Endothelial cell (in vitro differentiated cells): ENCODE measurements at regions not wholly inside any gene's neighbourhood (a gene's known extent, or its start where the extent isn't known, plus 50 kb on each side); places are given as distances from the start of the nearest gene placed in this dataset.

ENCODE experiments used
- DNase-seq: peaks from one replicate; pipeline ENCODE4 v3.0.0; 2021; ENCODE audit warnings: low spot score
- H3K27ac Mint-ChIP-seq: one replicate; pipeline ENCODE4 v1.8.0; 2021; ENCODE audit warnings: mixed read lengths, inconsistent platforms; ENCODE audit not compliant: unreplicated experiment
- H3K27me3 Mint-ChIP-seq: one replicate; pipeline ENCODE4 v1.8.0; 2021; ENCODE audit warnings: mild to moderate bottlenecking, moderate library complexity, mixed read lengths, inconsistent platforms; ENCODE audit not compliant: unreplicated experiment
- H3K36me3 Mint-ChIP-seq: one replicate; pipeline ENCODE4 v1.8.0; 2021; ENCODE audit warnings: mild to moderate bottlenecking, low read depth, mixed read lengths, inconsistent platforms; ENCODE audit not compliant: unreplicated experiment
- H3K4me1 Mint-ChIP-seq: one replicate; pipeline ENCODE4 v1.8.0; 2021; ENCODE audit warnings: mild to moderate bottlenecking, mixed read lengths, inconsistent platforms; ENCODE audit not compliant: unreplicated experiment
- H3K4me3 Mint-ChIP-seq: one replicate; pipeline ENCODE4 v1.8.0; 2021; ENCODE audit warnings: mild to moderate bottlenecking, mixed read lengths, inconsistent platforms; ENCODE audit not compliant: unreplicated experiment
- H3K9me3 Mint-ChIP-seq: one replicate; pipeline ENCODE4 v1.8.0; 2021; ENCODE audit warnings: mixed read lengths, inconsistent platforms; ENCODE audit not compliant: unreplicated experiment
- TF ChIP-seq, protein P1 (sequence below): fragments of 200-600 bp; sonication (generic); IDR thresholded peaks from one replicate; pipeline ENCODE4 v1.5.0; 2021; ENCODE audit warnings: antibody characterized with exemption; ENCODE audit not compliant: unreplicated experiment

GRCh38 chr6:68082086-68082485 is 553.0 kb upstream of the ADGRB3 start:
- no peak overlapping the region for H3K4me3 Mint-ChIP-seq
- no peak for DNase-seq
- H3K36me3 Mint-ChIP-seq, result no peaks in the 10 kb centered on the region
- TF ChIP-seq, protein P1, sequence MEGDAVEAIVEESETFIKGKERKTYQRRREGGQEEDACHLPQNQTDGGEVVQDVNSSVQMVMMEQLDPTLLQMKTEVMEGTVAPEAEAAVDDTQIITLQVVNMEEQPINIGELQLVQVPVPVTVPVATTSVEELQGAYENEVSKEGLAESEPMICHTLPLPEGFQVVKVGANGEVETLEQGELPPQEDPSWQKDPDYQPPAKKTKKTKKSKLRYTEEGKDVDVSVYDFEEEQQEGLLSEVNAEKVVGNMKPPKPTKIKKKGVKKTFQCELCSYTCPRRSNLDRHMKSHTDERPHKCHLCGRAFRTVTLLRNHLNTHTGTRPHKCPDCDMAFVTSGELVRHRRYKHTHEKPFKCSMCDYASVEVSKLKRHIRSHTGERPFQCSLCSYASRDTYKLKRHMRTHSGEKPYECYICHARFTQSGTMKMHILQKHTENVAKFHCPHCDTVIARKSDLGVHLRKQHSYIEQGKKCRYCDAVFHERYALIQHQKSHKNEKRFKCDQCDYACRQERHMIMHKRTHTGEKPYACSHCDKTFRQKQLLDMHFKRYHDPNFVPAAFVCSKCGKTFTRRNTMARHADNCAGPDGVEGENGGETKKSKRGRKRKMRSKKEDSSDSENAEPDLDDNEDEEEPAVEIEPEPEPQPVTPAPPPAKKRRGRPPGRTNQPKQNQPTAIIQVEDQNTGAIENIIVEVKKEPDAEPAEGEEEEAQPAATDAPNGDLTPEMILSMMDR, result no peak
- H3K27me3 Mint-ChIP-seq, result peaks cover 1% of the 10 kb centered on the region
- no peak overlapping the region for H3K27ac Mint-ChIP-seq
- H3K4me1 Mint-ChIP-seq, result no peaks in the 10 kb centered on the region
- no peaks in the 10 kb centered on the region for H3K9me3 Mint-ChIP-seq

DNA sequence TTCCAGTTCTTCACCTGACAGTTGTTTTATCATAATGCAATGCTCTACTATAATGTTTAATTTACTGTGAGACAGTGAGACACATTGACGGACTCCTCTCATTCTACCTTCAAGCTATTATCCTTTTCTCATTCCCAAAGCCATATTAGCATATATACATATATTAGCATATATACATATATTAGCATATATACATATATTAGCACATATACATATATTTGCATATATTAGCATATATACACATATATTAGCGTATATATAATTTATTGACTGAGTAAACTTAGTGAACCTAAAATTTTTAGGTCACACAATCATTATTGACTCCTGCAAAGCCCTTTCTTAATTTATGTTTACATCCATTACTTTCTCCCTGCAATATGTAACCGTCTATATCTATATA is 555.0 kb upstream of the ADGRB3 start:
- Mint-ChIP-seq H3K9me3 (no peaks in the 10 kb centered on the region), H3K27ac (no peak overlapping the region), H3K36me3 (no peaks in the 10 kb centered on the region), H3K27me3 (peaks cover 1% of the 10 kb centered on the region), H3K4me3 (no peak overlapping the region), H3K4me1 (no peaks in the 10 kb centered on the region)
- DNase-seq, result no peak
- TF ChIP-seq, protein P1, result no peak

DNA sequence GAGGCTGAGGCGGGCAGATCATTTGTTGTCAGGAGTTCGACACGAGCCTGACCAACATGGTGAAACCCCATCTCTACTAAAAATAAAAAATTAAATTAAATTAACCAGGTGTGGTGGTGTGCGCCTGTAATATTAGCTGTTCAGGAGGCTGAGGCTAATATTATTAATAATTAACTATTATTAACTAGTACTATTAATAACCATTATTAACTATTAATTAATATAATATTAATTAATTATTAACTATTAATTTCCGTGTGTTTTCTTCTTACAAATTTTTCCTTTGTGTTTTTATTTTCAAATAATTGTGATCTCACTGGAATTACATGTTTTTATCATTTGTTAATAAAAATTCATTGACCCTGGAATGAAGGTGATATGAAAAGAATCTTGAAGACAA is 557.4 kb upstream of the ADGRB3 start:
- no peaks in the 10 kb centered on the region for H3K36me3 Mint-ChIP-seq

DNA sequence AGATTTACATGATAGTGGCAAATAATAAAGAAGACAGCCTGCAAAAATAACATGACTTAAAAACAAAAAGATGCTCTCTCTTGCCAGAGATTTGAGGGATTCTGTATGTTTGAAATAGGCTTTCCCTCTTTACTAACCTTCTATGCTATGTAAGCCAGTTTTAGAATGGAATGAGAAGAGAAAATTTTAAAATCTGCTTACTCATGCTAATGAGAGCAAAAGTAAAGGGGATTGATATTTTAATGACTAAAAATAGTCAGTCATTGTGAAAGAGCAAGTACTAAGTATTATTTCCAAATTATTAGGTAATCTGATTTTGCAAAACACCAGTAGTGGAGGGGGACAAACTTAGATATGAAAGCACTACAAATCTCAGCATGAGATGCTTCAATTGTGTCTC is 563.3 kb upstream of the ADGRB3 start:
- TF ChIP-seq, protein P1, result no peak
- H3K4me1 Mint-ChIP-seq, result no peaks in the 10 kb centered on the region
- H3K36me3 Mint-ChIP-seq, result no peaks in the 10 kb centered on the region
- no peak overlapping the region for H3K4me3 Mint-ChIP-seq
- no peaks in the 10 kb centered on the region for H3K9me3 Mint-ChIP-seq
- H3K27me3 Mint-ChIP-seq, result peaks cover 1% of the 10 kb centered on the region
- H3K27ac Mint-ChIP-seq, result no peak overlapping the region
- DNase-seq, result no peak

More for the DNA sequence above, 557.4 kb upstream of the ADGRB3 start:
- TF ChIP-seq, protein P1, result no peak
- H3K27ac Mint-ChIP-seq, result no peak overlapping the region
- no peak for DNase-seq
- H3K27me3 Mint-ChIP-seq, result peaks cover 1% of the 10 kb centered on the region
- no peaks in the 10 kb centered on the region for H3K9me3 Mint-ChIP-seq
- no peaks in the 10 kb centered on the region for H3K4me1 Mint-ChIP-seq
- H3K4me3 Mint-ChIP-seq, result no peak overlapping the region

GRCh38 chr6:68069921-68070710 is 565.0 kb upstream of the ADGRB3 start:
- no peak overlapping the region for H3K4me3 Mint-ChIP-seq
- no peak for DNase-seq
- H3K9me3 Mint-ChIP-seq, result no peaks in the 10 kb centered on the region
- H3K4me1 Mint-ChIP-seq, result no peaks in the 10 kb centered on the region
- H3K36me3 Mint-ChIP-seq, result no peaks in the 10 kb centered on the region
- TF ChIP-seq, protein P1, result no peak
- peaks cover 1% of the 10 kb centered on the region for H3K27me3 Mint-ChIP-seq
- H3K27ac Mint-ChIP-seq, result no peak overlapping the region
